Fibroblast of the conjunctiva (primary cell): ENCODE measurements at regions not wholly inside any gene's neighbourhood (a gene's known extent, or its start where the extent isn't known, plus 50 kb on each side); places are given as distances from the start of the nearest gene placed in this dataset.

Source experiments
- DNase-seq: peaks from one replicate; pipeline ENCODE4 v3.0.0-alpha.2; 2010; ENCODE audit warnings: low read depth

DNA sequence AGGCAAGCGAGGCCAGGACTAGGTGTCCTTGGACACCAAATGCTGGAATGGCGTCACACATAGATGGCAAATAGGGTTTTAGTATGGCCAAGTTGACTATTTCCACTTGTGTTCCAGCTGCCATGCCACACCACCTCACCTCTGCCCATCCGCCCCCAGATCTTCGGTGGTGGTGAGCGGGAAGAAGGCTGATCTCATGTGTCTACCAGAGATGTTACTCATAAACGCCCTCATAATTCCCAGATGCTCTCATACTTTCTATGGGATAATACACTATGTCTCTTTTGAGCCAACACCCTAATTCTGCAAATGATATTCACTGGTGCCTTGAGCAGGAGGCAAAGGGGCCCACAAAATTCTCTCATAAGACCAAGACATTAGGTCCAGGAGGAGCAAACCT, 281.1 kb upstream of the FN1 start:
- DNase-seq = no peak

DNA sequence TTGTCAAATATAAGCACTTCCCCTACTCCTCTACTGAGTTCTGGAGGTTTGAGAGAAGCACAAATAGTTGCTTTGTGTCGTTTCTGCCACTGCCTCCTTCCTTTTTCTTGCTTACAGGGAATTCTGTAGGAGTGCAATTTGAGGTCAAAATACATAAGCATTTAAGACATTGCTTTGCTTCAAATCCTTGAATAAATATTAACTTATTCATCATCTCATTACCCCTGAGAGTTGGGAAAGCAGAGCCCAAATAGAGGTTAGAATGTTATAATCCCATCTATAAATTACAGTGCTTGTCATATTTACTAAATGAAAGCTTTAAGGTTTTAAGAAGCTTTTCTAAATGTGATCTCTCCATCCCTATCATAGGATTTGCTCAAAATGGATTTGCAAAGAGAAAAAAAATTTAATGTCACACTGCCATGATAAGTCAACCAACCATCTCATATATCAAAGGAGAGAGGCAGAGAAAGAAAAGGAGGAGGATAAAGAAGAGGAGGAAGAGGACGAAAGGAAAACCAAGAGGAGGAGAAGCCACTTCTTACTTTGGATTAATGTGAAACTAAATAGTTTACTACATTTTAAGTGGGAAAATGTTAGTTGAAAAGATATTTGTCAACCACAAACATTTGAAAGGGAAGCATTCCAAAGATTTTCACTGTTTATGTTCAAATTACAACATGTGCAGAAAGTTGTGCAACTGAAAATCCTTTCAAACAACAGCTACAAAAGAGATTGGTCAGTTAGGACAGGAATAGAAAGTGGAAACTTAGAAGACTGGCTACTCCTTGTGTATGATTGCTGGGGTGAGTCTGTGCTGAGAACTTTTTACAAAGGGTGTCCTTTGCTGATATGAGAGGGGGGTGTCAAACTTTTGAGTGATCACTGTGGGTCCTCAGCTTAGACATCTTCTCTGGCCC, 277.3 kb upstream of the FN1 start:
- peak; percentile 87 for DNase-seq

GRCh38 chr2:215712219-215712868, 276.5 kb upstream of the FN1 start:
- DNase-seq = no peak

DNA sequence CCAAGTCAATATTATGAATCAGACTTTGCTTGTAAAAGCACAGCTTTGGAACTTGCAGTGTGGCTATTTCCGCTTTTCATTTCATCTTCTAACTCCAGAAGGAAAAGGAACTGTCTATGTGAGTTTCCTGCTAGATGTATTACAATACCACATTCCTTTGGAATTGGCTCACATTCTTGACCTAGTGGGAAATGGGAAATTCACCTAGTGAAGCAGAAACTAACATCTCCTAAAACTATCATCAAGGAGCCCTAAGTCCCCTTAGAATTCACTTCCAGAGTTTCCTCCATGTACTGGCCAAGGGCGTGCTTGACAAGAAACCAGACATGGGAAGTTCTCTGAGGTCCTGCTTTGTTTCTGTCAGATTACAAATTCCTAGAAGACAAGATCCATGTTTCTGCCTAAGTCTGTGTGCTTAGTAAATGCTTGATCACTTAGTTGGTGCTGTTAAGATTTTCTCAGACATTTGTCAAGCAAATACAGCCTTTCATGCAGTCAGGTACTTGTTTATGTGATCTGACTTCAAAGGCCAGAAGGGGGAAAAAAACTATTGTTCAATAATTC, 275.7 kb upstream of the FN1 start:
- no peak for DNase-seq

- DNase-seq = no peak
These were observed 271.7 kb upstream of the FN1 start for GRCh38 chr2:215707608-215708007.

DNA sequence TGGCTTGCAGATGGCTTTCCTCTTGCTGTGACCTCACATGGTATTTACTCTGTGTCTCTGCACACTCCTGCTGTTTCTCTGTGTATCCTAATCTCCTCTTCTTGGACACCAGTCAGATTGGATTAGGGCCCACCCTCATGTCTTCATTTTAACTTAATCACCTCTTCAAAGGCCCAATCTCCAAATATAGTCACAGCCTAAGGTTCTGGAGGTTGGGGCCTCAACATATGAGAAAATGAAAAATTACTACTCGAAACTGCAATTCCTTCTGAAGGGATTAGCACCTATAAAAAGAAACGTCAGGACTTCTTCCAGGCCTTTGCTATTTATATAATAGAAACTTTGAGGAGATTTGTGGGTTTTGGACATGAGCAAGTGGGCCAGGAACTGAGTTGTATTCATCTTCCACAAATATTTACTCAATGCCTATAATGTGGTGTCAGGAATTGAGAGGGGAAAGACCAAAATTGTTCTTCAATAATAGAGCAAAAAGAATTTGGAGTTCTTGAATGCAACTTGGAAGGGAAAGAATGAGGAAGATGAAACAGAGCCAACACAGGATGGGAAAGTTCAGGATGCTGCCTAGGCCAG, 270.0 kb upstream of the FN1 start:
- DNase-seq = no peak

- DNase-seq = no peak
These were observed 269.4 kb upstream of the FN1 start for GRCh38 chr2:215705281-215705680.

GRCh38 chr2:215702116-215702902, 266.4 kb upstream of the FN1 start:
- no peak for DNase-seq

- DNase-seq = no peak
These were observed 264.1 kb upstream of the FN1 start for GRCh38 chr2:215699700-215700538.

DNA sequence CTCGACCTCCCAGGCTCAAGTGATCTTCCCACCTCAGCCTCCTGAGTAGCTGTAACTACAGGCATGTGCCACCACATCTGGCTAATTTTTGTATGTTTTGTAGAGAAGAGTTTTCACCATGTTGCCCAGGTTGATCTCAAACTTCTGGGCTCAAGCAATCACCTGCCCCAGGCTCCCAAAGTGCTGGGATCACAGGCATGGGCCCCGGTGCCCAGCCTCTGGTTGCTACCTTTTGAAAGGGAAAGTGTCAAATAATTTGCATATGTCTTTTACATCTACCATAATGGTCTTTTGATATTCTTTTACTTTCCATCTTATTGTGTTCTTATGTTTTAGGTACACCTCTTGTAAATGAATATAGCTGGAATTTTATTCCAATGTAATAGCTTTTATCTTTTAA, 263.1 kb upstream of the FN1 start:
- DNase-seq = no peak

GRCh38 chr2:215698566-215698965, 262.7 kb upstream of the FN1 start:
- DNase-seq = peak; percentile 88

DNA sequence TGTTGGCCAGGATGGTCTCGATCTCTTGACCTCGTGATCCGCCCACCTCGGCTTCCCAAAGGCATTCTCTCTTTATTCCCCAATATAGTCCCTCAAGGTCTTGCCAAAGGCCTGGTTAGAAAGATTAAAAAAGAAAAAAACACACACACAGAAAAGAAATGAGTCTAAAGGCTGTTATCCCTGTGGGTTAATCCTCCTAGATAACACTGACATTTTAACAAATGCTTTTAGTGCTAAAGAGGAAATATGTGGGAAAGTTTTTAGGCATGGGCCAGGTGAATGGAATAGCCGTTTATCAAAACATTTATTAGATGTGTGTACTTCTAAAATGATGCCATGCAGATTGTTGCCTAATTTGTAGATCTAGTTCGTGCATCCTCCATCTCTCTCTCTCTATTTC, 261.6 kb upstream of the FN1 start:
- DNase-seq = no peak

- no peak for DNase-seq
These were observed 261.1 kb upstream of the FN1 start for GRCh38 chr2:215697003-215697402.

GRCh38 chr2:215695861-215696260, 260.0 kb upstream of the FN1 start:
- no peak for DNase-seq

DNA sequence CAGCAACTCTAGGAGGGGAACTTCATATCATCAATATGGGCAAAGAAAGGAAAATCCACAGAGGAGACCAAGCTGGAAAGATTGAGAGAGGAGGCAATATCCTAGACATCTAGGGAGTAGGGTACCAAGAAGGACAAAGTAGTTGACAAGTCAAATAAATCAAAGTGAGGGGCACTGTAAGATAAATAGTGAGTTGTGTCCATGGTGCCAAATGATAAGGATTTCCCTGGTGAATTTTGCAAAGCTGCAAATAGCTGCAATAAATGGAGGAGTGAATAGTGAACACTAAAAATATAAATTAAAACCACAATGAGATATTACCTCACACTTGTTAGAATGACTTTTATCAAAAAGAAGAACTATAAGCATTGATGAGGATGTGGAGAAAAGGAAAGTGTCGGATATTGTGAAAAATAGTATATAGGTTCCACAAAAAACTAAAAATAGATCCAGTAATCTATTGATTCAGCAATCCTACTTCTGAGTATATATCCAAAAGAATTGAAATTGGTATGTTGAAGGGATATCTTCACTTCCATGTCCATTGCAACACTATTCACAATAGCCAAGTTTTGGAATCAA, 258.2 kb upstream of the FN1 start:
- DNase-seq = no peak

DNA sequence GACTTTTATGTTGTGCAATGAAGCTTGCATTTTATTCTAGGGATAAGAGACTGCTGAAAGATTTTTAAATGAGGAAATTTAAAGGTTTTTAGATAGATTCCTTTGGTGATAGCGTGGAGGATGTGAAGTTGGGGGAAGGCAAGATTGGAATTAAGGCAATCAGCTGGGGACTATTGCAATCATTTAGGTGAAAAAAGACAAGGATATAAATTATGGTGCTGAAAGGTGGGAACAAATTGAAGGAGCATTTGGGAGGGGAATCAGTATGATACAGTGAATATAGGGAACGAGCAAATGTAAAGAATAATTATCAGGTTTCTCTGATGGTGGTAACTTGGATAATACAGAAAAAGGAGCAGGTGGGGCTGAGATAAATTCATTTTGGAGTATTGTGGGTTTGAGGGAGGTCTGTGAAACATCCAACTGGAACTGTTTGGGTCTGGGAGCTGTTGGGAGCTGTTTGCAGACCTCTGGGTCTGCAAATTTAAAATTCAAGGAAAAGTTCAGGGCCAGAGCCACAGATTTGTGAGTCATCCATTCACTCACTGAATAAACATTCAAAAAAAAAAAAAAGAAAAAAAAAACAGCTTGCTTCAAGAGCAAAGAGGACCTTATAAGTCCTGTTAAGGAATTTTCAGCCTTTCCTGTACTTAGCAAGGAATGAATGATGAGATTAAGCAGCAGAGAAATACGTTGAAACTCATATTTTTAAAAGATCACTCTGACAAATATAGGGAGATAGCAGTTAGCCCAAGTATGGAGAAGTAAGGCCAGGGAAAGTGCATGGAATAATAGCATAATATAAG, 257.5 kb upstream of the FN1 start:
- DNase-seq = peak; percentile 72

- no peak for DNase-seq
These were observed 256.7 kb upstream of the FN1 start for GRCh38 chr2:215692387-215693079.

- DNase-seq = no peak
These were observed 255.5 kb upstream of the FN1 start for GRCh38 chr2:215691346-215691745.
